Type B pancreatic cell (in vitro differentiated cells): ENCODE measurements at regions not wholly inside any gene's neighbourhood (a gene's known extent, or its start where the extent isn't known, plus 50 kb on each side); places are given as distances from the start of the nearest gene placed in this dataset.
"Not testable (repeated sequence)": the region's sequence is repeated elsewhere in the genome, so short reads cannot be mapped to it uniquely, and the experiment has no call there.

Experiments
- DNase-seq: peaks from one replicate; pipeline ENCODE4 v3.0.0; 2021; ENCODE audit warnings: mixed read lengths; ENCODE audit not compliant: unreplicated experiment; ENCODE audit errors: extremely low spot score
- H3K27ac Mint-ChIP-seq: 2 replicates; pipeline ENCODE4 v1.8.0; 2021; ENCODE audit warnings: mild to moderate bottlenecking, mixed read lengths
- H3K27me3 Mint-ChIP-seq: 2 replicates; pipeline ENCODE4 v1.8.0; 2021; ENCODE audit warnings: mixed read lengths
- H3K36me3 Mint-ChIP-seq: 2 replicates; pipeline ENCODE4 v1.8.0; 2021; ENCODE audit warnings: mixed read lengths
- H3K4me1 Mint-ChIP-seq: one replicate; pipeline ENCODE4 v1.8.0; 2021; ENCODE audit warnings: mixed read lengths; ENCODE audit not compliant: unreplicated experiment
- H3K4me3 Mint-ChIP-seq: 2 replicates; pipeline ENCODE4 v1.8.0; 2021; ENCODE audit warnings: mild to moderate bottlenecking, mixed read lengths
- H3K9me3 Mint-ChIP-seq: 2 replicates; pipeline ENCODE4 v1.8.0; 2021; ENCODE audit warnings: mixed read lengths
- TF ChIP-seq, protein P1 (sequence below): fragments of 200-600 bp; sonication (generic); conservative IDR thresholded peaks from 2 replicates; pipeline ENCODE4 v1.5.0; 2021; ENCODE audit warnings: antibody characterized with exemption, mild to moderate bottlenecking

DNA sequence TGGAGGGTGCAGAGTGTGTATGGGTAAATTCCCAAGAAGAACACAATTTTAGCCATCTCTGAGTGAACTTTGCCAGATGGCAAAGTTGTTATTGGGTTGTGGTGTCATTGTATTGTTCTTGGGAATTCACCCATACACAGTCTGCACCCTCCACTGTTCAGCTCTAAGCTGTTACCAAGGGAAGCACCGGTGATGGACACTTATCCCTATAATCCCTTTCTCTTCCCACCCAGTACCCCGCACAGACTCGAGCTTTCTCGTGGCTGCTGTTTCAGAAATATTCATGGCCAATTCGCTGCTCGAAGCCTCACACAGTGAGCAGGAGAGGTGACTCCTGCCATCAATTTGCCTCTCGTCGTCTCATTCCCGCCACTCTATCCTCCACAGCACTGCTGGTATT, 95.7 kb upstream of the PALMD start:
- Mint-ChIP-seq H3K27me3 (no peaks in the 10 kb centered on the region), H3K27ac (no peak overlapping the region)

DNA sequence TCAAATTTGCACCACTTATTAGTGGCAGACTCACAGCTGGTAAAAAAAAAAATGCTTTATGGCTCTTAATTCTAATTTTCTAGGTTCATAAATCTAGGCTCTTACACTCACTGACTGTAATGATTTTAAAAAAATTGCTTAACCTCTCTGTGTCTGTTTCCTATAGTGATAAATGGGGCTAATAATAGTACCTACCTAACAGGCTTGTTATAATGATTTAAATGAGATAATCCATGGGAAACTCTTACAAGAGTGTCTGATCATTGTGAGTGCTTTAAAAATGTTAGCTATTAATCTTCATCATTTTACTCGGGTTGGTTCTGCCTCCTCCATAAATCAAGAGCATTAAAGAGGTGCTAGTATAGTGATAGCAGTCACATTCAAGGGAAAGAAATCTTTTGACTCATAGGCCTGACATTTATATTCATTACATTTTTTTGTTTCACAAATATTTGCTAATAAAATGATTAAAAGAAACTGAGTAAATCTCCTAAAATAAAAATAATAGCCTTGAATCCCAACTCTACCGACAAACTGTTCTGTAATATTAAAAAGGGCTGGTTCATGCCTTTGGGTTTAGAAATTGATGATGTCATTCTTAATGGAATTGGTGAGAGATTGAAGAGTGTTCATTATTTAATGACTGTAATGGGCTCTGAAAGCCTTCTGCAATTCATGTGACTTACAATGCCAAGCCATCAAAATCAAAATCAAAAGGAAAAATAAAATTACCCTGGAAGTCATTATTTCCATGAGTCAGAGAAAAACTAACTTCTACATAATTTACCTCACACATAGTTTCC, 93.9 kb upstream of the PALMD start:
- H3K4me1 Mint-ChIP-seq, result peaks cover 7% of the 10 kb centered on the region
- no peaks in the 10 kb centered on the region for H3K36me3 Mint-ChIP-seq
- no peak for DNase-seq
- H3K27ac Mint-ChIP-seq, result no peak overlapping the region
- H3K4me3 Mint-ChIP-seq, result no peak overlapping the region
- TF ChIP-seq, protein P1, sequence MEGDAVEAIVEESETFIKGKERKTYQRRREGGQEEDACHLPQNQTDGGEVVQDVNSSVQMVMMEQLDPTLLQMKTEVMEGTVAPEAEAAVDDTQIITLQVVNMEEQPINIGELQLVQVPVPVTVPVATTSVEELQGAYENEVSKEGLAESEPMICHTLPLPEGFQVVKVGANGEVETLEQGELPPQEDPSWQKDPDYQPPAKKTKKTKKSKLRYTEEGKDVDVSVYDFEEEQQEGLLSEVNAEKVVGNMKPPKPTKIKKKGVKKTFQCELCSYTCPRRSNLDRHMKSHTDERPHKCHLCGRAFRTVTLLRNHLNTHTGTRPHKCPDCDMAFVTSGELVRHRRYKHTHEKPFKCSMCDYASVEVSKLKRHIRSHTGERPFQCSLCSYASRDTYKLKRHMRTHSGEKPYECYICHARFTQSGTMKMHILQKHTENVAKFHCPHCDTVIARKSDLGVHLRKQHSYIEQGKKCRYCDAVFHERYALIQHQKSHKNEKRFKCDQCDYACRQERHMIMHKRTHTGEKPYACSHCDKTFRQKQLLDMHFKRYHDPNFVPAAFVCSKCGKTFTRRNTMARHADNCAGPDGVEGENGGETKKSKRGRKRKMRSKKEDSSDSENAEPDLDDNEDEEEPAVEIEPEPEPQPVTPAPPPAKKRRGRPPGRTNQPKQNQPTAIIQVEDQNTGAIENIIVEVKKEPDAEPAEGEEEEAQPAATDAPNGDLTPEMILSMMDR, result no peak
- no peaks in the 10 kb centered on the region for H3K27me3 Mint-ChIP-seq
- no peaks in the 10 kb centered on the region for H3K9me3 Mint-ChIP-seq

More for the DNA sequence above, 95.7 kb upstream of the PALMD start:
- H3K4me3 Mint-ChIP-seq, result no peak overlapping the region
- H3K4me1 Mint-ChIP-seq, result peaks cover 7% of the 10 kb centered on the region
- H3K36me3 Mint-ChIP-seq, result no peaks in the 10 kb centered on the region
- no peaks in the 10 kb centered on the region for H3K9me3 Mint-ChIP-seq
- no peak for DNase-seq
- TF ChIP-seq, protein P1, result no peak

DNA sequence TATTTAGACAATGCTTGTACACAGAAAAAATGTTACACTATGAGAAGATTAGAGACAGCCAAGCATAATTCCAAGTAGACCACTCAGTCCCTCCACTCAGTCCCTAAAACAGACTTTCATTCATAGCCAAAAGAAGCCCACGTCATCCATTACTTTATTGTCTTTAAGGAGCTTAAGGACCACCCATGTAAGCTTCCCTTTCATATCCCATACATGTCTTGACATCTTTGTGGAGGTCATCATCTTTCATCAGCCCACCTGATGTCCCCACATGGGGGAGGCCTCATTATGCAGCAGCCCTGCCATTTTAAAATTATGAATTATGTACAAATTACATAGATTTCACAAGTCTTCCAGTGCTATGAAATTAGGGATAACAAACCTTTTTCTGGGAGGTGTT, 92.6 kb upstream of the PALMD start:
- Mint-ChIP-seq H3K36me3 (no peaks in the 10 kb centered on the region), H3K9me3 (no peaks in the 10 kb centered on the region), H3K27ac (no peak overlapping the region), H3K4me1 (peaks cover 7% of the 10 kb centered on the region), H3K4me3 (no peak overlapping the region), H3K27me3 (no peaks in the 10 kb centered on the region)
- TF ChIP-seq, protein P1, result no peak
- no peak for DNase-seq

DNA sequence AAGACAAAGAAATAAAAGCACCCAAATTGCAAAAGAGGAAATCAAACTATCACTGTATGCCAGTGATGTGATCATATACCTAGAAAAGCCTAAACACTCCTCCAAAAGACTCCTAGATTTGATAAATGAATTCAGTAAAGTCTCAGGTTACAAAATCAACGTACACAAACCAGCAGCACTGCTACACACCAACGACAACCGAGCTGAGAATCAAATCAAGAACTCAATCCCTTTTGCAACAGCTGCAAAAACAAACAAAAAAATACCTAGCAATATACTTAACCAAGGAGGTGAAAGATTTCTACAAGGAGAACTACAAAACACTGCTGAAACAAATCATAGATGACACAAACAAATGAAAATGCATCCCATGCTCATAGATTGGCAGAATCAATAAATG, 92.1 kb upstream of the PALMD start:
- H3K36me3 Mint-ChIP-seq, H3K4me1 Mint-ChIP-seq, H3K4me3 Mint-ChIP-seq, DNase-seq, H3K9me3 Mint-ChIP-seq, H3K27me3 Mint-ChIP-seq, H3K27ac Mint-ChIP-seq: not testable (repeated sequence)

DNA sequence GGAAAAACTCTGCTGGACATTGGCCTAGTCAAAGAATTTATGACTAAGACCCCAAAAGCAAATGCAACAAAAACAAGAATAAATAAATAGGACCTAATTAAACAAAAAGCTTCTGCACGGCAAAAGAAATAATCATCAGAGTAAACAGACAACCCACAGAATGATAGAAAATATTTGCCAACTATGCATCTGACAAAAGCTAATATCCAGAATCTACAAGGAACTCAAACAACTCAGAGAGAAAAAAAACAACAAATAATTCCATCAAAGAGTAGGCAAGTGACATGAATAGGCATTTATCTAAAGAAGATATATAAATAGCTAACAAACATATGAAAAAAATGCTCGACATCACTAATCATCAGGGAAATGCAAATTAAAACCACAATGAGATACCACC, 91.2 kb upstream of the PALMD start:
- H3K4me3 Mint-ChIP-seq, result no peak overlapping the region
- no peaks in the 10 kb centered on the region for H3K36me3 Mint-ChIP-seq
- TF ChIP-seq, protein P1, result no peak
- H3K4me1 Mint-ChIP-seq, result peaks cover 12% of the 10 kb centered on the region
- H3K27me3 Mint-ChIP-seq, result no peaks in the 10 kb centered on the region
- no peaks in the 10 kb centered on the region for H3K9me3 Mint-ChIP-seq
- no peak for DNase-seq
- H3K27ac Mint-ChIP-seq, result no peak overlapping the region

DNA sequence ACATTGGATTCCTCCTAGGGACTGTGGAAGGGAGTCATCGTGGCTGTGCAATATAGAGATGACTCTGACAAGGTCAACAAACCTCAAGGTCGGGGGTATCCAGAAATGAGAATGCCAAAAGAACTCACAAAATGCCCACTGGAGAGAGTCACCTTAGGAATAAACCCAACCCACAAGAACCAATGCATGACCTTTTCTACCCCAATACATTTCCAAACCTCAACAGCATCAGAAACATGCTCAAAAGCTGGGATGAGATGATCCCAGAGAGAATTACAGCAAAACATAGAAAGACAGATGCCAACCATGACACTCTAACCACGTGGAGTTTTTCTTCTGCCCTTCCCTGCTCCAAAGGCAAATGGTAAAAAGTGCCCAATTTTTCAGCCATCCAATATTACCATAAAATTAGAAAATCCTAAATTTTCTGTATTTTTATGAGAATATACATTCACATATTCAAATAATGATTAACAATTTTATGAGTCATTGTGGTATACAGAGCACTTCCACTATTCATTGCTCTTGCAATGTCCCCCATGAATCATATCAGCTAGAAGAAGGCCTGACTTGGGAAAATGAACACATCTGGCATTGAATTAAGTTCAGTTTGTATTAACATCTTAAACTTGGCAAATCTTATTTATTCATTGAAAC, 88.2 kb upstream of the PALMD start:
- Mint-ChIP-seq H3K4me3 (no peak overlapping the region), H3K27ac (no peak overlapping the region), H3K4me1 (peaks cover 21% of the 10 kb centered on the region), H3K27me3 (no peaks in the 10 kb centered on the region), H3K9me3 (no peaks in the 10 kb centered on the region), H3K36me3 (no peaks in the 10 kb centered on the region)
- no peak for DNase-seq
- TF ChIP-seq, protein P1, result no peak
